DMS153 treated with DMSO at 0.1 percent for 48 hours (cell line): ENCODE measurements at regions not wholly inside any gene's neighbourhood (a gene's known extent, or its start where the extent isn't known, plus 50 kb on each side); places are given as distances from the start of the nearest gene placed in this dataset.

ENCODE experiments used
- DNase-seq: peaks from one replicate; lab custom pipeline; 2025; ENCODE audit not compliant: unreplicated experiment; lab: John Stamatoyannopoulos, UW

DNA sequence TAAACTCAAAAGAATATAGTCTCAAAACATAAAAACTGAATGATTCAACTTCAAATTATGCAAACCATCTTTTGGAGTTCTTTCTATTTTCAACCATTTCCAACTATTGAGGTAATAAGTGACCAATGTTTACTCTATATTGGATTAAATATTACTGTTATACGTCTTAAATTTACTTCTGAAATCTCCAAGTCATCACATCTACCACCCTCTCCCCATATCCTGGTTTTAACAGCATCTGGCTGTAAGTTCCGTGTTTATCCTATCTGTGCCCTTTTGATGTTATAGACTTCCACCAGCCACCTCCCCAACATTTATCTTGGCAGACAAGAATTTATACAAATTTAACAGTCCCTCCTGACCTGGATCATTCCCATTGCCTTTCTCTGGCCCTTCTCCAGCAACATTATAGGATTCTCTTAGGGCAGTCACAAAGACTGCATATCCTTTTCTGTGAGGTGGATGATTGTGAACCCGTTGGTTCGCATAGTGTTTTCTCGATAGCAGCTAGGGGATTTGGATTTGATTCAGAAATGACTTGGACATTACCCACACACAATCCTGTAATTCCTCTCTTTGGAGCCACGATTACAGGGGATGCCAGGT is 313.4 kb upstream of the FMN2 start:
- no peak for DNase-seq

DNA sequence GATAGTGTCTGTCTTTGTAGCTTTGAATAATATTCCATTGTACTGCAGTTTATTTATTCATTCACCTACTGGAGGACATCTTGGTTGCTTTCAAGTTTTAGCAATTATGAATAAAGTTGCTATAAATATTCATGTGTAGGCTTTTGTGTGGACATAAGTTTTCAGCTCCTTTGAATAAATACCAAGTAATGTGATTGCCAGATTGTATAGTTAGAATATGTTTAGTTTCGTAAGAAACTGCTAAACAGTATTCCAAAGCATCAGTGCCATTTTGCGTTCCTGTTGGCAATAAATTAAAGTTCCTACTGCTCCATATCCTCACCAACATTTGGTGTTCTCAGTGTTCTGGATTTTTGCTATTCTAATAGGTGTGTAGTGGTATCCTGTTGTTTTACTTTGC is 311.7 kb upstream of the FMN2 start:
- no peak for DNase-seq

DNA sequence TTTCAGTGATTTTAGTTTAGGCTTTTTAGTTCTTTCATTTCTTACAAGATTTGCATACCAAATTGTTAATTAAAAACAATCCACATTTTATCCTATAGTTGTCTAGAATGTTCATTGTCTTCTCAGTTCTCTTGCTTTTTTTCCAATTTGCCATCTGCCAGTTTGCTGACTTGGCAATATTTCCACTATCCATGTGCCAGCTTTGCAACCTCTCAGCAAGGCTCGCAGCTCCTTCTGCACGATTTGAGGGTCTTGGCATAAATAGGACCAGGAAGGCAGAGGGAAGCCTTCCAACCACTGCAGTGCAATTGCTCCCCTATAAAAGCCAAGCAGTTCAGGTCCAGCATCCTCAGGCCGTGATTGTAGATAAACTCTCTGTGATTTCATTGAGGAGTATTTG is 306.8 kb upstream of the FMN2 start:
- no peak for DNase-seq

DNA sequence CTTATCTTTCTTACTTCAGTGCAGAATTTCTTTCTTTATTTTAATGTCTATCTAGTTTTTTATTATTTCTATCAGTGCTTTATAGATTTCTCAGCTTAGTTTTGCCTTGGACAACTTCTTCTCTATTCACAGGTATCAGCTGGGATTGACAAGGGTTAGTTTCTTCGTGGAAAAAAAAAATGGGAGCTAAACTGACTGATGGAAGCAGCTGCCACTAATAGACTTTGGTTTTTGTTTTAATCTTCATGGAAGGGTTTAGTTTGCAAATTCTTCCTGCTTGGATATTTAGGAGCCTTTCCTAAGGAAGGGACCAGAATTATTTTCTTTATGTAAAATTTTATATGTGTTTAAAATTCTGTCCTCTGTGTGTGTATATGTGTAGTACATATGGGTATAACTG is 306.1 kb upstream of the FMN2 start:
- DNase-seq: no peak

DNA sequence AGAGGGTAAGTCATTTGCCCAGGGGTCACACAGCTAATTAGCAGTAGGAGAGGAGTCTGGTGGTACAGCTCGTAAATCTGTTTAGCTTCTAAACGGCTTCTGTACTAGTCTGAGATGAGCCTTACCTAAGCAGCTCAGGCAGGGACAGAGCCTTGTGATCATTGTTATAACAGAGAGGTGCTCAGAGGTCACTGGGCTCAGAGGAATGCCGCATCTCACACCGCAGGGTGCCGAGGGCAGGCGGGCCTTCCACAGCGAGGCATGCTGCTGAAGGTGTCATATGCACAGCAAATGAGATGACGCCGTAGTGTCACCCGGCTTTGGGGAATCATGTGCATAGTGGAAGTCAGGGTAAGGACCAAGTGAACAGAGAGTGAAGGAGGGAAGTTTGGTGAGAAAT is 305.2 kb upstream of the FMN2 start:
- no peak for DNase-seq

GRCh38 chr1:239792157-239792556 is 299.5 kb upstream of the FMN2 start:
- DNase-seq: no peak

DNA sequence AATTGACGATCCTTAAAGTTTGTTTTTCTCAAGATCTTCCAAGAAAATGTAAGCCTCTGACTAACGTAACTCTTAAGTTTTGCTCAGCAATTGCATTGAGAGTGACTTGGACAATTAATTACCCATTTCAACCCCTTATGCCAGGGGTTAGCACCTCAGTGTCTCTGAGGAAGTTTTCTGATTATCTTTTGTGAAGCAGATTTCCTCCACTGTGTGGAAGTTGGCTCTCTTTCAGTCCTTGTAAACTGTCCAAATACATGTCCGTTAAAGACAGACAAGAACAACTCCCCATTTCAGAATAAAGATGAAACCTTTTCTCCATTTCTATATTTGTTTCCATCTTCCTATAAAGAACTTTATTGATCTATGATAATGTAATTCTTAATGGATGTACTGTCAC is 296.4 kb upstream of the FMN2 start:
- no peak for DNase-seq

DNA sequence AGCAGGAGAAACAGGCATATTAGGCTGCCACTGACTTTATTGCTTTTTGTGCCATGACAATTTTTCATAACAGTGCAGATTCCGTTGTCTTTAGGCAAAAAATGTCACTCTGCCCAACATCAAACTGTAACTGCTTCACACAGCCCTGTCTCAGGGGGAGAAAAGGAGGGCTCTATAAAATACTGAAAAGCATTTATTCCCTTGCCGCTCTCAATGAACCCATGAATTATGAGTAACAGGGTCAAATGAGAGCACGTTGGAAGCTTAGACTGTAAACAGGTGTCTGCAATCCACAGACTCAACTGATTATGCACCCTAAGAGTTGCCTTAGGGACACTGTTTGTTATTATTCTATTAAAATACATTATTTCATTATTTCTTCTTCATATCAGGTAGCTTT is 292.1 kb upstream of the FMN2 start:
- DNase-seq: no peak

DNA sequence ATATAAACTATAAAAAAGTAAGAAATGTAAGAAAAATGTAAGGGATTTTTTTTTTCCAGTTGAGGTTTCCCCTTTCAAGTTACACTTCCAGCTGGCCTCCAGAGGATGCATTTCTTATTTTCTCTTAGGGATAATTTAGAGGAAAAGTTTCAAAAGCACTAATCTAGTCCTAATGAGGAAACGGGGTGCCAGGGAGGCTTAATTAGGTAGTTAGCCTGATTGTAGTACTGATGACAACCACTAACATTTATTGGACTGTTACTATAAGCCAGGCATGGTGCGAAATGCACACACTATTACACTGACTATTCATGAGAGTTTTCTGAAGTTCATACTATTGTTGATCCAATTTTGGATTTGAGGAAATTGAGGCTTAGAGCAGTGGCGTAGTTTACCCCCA is 290.8 kb upstream of the FMN2 start:
- DNase-seq: no peak

DNA sequence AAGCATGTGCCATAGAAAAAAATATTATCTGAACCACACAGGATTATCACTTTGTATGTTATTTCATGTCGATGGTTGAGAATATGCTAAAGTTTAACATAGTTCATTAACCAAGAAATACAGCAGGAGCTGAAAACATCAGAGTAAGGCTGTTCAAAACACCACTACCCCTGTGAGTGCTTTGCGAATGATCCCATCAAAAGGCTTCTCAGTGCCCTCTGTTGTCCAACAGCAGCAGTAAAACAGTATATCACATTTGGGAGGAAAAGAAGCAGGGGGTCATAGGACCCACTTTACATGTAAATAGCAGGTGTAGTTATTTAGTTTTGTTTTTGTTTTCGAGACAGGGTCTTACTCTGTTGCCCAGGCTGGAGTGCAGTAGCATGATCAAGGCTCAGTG is 289.4 kb upstream of the FMN2 start:
- DNase-seq: no peak

DNA sequence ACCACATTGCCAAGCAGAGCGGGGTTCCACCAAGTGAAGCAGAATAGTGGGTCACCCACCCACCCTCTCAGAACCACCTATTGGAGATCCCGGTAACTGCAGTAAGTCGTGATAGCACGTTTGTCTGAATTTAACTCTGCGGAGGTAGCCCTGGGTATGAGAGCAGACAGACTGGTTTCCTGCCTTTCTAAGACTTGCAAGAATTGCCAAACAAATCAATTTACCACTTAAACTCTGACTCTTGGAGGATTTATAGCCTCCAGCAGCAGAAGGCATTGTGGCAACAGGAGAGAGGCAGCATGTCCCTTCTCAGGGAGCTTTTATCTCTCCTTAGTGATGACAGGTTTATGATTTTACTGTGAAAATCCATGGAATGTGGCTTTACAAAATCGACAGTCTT is 287.9 kb upstream of the FMN2 start:
- DNase-seq: no peak

DNA sequence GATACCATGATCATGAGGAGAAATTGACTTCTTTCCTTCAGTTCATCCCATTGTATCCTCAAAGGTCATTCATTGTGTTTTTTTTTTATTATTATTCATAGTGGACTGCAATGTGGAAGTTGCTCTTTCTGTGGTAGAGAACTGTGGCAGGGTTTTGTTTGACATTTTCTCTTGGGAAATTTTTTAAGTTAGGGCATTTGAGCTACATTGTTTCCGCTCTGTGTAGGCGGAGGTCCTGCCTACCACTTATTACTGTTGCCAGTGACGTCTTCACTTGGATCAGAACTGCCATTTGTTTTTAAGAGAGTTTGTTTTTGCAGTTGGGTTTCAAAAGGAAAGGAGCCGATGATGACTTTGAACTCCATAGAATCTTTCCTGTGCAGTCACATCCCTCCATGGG is 287.4 kb upstream of the FMN2 start:
- DNase-seq: no peak

DNA sequence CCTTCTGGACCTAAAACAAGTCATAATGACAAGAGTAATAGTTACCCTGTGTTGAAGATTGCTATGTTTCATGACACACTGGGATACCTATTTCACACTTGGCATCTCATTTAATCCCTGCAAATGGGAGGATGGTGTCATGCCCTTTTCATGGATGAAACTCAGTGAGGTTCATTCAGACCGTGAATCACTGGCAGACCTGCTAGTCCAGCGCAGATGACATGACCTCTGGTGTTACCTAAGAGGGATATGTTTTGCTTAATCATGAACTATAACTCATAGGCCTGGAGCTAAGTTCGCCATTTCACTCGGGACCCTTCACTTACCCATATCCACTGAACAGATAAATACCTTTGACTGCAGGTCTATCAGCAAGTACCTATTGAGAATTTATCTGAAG is 286.6 kb upstream of the FMN2 start:
- no peak for DNase-seq

DNA sequence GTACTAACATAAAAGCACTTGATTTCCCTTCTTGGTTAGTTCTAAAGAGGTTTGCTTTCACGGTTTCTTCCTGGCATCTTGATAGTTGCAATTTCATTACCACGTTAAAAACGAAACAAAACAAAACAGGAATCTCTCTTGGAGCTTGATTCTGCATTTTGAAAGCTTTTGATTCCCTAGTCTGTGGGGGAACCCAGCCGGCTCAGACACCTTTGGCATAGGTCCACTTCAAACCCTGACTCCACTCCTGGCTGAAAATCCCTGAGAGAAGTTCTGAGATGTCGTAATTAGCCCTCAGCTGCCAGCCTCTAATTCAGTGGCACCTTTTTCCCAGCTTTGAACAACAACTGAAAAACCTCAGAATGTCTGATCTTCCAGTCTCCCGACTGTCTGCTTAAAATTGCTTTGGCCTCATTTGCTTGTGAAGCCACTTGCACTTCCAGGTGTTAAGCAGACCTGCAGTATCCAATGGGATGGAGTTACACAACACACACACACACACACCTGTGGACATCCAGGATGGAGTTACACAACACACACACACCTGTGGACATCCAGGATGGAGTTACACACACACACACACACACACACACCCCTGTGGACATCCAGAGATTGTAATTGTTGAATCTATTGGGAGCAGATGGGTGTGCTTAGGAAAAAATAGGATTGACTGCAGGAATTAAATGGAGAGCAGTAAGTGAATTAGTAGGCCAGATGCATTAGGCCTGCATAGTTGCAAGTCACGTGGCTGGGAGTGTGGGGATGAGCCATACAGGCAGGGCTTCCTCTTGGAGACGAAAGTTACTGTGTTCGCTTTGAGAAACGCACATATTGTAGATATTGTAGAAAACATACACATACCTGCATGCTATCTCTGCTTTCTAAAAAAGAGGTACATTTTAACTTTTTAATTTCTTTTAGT is 285.6 kb upstream of the FMN2 start:
- DNase-seq: no peak

DNA sequence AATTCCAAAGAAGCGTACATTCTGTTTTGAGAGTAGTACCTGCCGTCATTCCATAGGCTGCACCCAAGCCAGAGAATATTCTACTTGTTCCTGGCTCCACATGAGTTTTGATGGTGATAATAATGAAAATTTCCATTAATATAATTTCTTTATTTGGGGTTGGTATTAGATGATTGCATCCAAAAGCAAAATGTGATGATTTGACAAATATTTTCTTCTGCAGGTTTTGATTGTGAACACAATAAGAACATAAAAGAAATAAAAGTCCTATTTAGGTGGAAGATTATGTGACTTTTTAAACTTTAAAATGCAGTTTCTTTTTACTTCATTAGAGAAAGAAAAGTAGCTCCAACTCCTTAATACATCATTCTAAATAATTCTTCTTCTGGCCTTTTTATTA is 284.8 kb upstream of the FMN2 start:
- no peak for DNase-seq

GRCh38 chr1:239807361-239807760 is 284.3 kb upstream of the FMN2 start:
- DNase-seq: no peak

- no peak for DNase-seq
These were observed 281.6 kb upstream of the FMN2 start for GRCh38 chr1:239810061-239810481.

GRCh38 chr1:239811211-239811885 is 280.3 kb upstream of the FMN2 start:
- DNase-seq: no peak

DNA sequence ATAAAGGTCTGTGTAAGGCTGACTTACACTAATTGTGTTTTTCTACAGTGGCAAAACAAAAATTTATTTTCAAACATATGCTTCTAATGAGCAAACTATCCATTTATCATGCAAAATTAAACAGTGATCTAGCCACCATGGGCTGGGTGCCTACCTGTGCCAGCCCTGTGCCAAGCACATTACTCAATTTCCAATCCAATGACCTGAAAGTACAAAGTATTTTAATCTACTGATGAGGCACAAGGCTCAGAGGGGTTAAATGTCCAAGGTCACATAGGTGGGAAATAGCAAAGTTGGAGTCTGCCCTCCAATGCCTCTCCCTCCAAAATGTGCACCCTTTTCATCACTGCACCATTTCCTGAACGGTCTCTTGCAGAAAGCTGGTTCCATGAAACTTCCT is 279.1 kb upstream of the FMN2 start:
- DNase-seq: no peak

DNA sequence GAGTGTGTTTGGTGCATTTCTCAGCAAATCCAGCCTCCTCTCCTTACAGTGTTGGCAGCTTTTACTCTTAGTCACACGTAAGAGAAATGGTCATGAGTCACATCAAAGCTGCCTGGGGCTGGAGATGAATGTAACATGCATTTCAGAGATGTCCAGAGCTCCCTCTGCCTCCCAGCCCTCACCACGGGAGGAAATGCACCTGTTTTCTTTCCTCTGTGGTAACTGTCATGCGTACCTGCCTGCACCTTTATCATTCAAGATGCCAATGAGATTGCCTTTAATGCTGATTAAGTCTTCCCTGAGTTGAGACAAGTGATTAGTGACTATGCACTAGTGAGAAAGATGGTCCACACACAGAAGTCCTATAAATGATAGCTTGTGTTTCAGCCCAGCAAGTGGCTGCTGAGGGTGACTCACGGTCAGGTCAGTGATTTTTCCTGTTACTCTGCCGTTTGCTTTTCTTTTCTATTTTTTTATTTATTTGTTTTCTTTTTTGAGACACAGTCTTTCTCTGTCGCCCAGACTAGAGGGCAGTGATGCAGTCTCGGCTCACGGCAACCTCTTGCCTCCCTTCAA is 277.3 kb upstream of the FMN2 start:
- no peak for DNase-seq

GRCh38 chr1:239815074-239815473 is 276.6 kb upstream of the FMN2 start:
- DNase-seq: no peak
